Tibial artery (tissue), 4 donors: ENCODE measurements at regions not wholly inside any gene's neighbourhood (a gene's known extent, or its start where the extent isn't known, plus 50 kb on each side); places are given as distances from the start of the nearest gene placed in this dataset.
A peak's percentile ranks its signal among the peaks of the same experiment; 100 is the strongest.

Experiments used
- DNase-seq, 2 donors: peaks; one replicate each; pipeline ENCODE4 v3.0.0-alpha.2; 2019
- H3K27ac ChIP-seq, 2 donors: fragments of 200-600 bp; sonication (generic) in 1 of 2; 1 replicate in 1 of 2; 2 replicates in 1 of 2; pipeline ENCODE4 v1.5.1; 2018 to 2019; ENCODE audit warnings: mild to moderate bottlenecking in 1 of 2
- H3K27me3 ChIP-seq, 2 donors: fragments of 200-600 bp; sonication (generic) in 1 of 2; one replicate each; pipeline versions ENCODE4 v1.5.1 to v1.6.0; 2016 to 2019
- H3K36me3 ChIP-seq, 3 donors: fragments of 200-600 bp; sonication (generic) in 2 of 3; one replicate each; pipeline ENCODE4 v1.5.1; 2016 to 2019; ENCODE audit warnings: mild to moderate bottlenecking in 2 of 3
- H3K4me1 ChIP-seq, 4 donors: fragments of 200-600 bp; sonication (generic) in 2 of 4; 1 replicate in 3 of 4; 2 replicates in 1 of 4; pipeline ENCODE4 v1.5.1; 2016 to 2019
- H3K4me3 ChIP-seq, 2 donors: fragments of 200-600 bp; sonication (generic) in 1 of 2; 1 replicate in 1 of 2; 2 replicates in 1 of 2; pipeline ENCODE4 v1.5.1; 2018 to 2019; ENCODE audit warnings: mild to moderate bottlenecking in 2 of 2
- H3K9me3 ChIP-seq, 3 donors: fragments of 200-600 bp; sonication (generic) in 1 of 3; one replicate each; pipeline ENCODE4 v1.5.1; 2016 to 2019
- intact Hi-C: fragments of 100-400 bp; cut with DNase I; formaldehyde crosslinking; loops from one replicate; pipeline ENCODE4 v1.15.0; 2023; ENCODE audit warnings: low total_unique reads
- TF ChIP-seq, protein P1 (sequence below), 2 experiments: fragments of 200-600 bp in 1 of 2; fragments of 450-650 bp in 1 of 2; IDR thresholded peaks; one replicate each; pipeline ENCODE4 v1.5.1; 2017 to 2019; ENCODE audit warnings: antibody characterized with exemption in 2 of 2, mild to moderate bottlenecking in 1 of 2, moderate library complexity in 1 of 2

GRCh38 chrX:131831185-131831520, 191.9 kb upstream of the STK26 start:
- Histone ChIP-seq H3K27ac (no peak overlapping the region), H3K4me3 (no peak overlapping the region), H3K36me3 (no peaks in the 10 kb centered on the region), H3K4me1 (no peaks in the 10 kb centered on the region), H3K27me3 (no peaks in the 10 kb centered on the region), H3K9me3 (no peaks in the 10 kb centered on the region)
- DNase-seq, result no peak
- TF ChIP-seq, protein P1, sequence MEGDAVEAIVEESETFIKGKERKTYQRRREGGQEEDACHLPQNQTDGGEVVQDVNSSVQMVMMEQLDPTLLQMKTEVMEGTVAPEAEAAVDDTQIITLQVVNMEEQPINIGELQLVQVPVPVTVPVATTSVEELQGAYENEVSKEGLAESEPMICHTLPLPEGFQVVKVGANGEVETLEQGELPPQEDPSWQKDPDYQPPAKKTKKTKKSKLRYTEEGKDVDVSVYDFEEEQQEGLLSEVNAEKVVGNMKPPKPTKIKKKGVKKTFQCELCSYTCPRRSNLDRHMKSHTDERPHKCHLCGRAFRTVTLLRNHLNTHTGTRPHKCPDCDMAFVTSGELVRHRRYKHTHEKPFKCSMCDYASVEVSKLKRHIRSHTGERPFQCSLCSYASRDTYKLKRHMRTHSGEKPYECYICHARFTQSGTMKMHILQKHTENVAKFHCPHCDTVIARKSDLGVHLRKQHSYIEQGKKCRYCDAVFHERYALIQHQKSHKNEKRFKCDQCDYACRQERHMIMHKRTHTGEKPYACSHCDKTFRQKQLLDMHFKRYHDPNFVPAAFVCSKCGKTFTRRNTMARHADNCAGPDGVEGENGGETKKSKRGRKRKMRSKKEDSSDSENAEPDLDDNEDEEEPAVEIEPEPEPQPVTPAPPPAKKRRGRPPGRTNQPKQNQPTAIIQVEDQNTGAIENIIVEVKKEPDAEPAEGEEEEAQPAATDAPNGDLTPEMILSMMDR (IDR thresholded peaks at IDR 0.05), result no peak
- intact Hi-C loops, result no loop called here

DNA sequence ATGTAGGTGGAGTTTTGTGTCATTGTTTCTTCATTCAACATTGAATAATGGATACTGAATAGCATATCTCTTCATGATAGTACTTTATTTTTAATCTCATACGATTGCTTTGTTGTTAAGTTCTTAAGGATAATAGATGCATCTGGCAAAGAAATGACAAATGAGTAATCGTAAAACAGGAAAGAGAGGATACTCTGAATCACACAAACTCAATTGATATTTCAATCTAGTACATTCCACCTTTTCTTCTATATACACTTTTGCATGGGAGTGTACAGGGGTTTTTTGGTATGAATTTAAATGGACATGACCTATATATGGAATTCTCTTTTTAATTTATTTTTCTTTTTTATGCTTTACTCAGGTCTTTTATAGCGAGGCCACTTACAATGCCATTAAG, 186.9 kb upstream of the STK26 start:
- TF ChIP-seq, protein P1 (IDR thresholded peaks at IDR 0.05), result no peak
- Histone ChIP-seq H3K36me3 (no peaks in the 10 kb centered on the region), H3K4me3 (no peak overlapping the region), H3K27ac (no peak overlapping the region), H3K27me3 (no peaks in the 10 kb centered on the region), H3K4me1 (peaks cover 0 to 1% (median 0%) of the 10 kb centered on the region in 4 donors), H3K9me3 (no peaks in the 10 kb centered on the region)
- no peak for DNase-seq
- intact Hi-C loops, result no loop called here

DNA sequence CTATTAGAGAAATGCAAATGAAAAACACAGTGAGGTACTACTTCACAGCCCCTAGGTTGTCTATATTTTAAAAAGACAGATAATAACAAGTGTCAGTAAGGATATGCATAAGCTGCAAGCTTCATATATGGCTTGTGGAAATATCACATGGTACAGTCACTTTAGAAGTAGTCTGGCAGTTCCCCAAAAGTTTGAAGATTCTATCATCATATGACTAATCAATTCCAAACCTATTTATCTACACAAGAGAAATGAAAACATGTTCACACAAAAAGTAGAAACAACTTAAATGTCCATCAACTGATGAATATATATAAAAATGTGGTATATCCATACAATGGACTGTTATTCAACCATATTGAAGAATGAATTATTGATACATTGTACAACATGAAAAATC, 185.8 kb upstream of the STK26 start:
- DNase-seq, result no peak
- H3K9me3 ChIP-seq, result no peaks in the 10 kb centered on the region
- TF ChIP-seq, protein P1 (IDR thresholded peaks at IDR 0.05), result no peak
- H3K27me3 ChIP-seq, result no peaks in the 10 kb centered on the region
- peaks cover 0 to 6% (median 0%) of the 10 kb centered on the region in 4 donors for H3K4me1 ChIP-seq
- intact Hi-C loops, result no loop called here
- H3K4me3 ChIP-seq, result no peak overlapping the region
- no peaks in the 10 kb centered on the region for H3K36me3 ChIP-seq
- H3K27ac ChIP-seq, result no peak overlapping the region

GRCh38 chrX:131840799-131841495, 182.2 kb upstream of the STK26 start:
- intact Hi-C loops, result no loop called here
- DNase-seq, result no peak

GRCh38 chrX:131841496-131842437, 181.3 kb upstream of the STK26 start:
- intact Hi-C loops, result no loop called here
- no peaks in the 10 kb centered on the region for H3K9me3 ChIP-seq
- DNase-seq, result no peak
- H3K36me3 ChIP-seq, result no peaks in the 10 kb centered on the region
- peaks cover 0 to 6% (median 0%) of the 10 kb centered on the region in 4 donors for H3K4me1 ChIP-seq
- H3K4me3 ChIP-seq, result no peak overlapping the region
- TF ChIP-seq, protein P1 (IDR thresholded peaks at IDR 0.05), result peak; percentile 52 to 71
- no peak overlapping the region for H3K27ac ChIP-seq
- H3K27me3 ChIP-seq, result no peaks in the 10 kb centered on the region

More at GRCh38 chrX:131840799-131841495, 182.2 kb upstream of the STK26 start:
- no peak overlapping the region for H3K27ac ChIP-seq
- no peaks in the 10 kb centered on the region for H3K36me3 ChIP-seq
- no peaks in the 10 kb centered on the region for H3K27me3 ChIP-seq
- no peaks in the 10 kb centered on the region for H3K9me3 ChIP-seq
- H3K4me3 ChIP-seq, result no peak overlapping the region
- TF ChIP-seq, protein P1 (IDR thresholded peaks at IDR 0.05), result no peak
- peaks cover 0 to 6% (median 0%) of the 10 kb centered on the region in 4 donors for H3K4me1 ChIP-seq
